ENCODE measurements at regions not wholly inside any gene's neighbourhood (a gene's known extent, or its start where the extent isn't known, plus 50 kb on each side); places are given as distances from the start of the nearest gene placed in this dataset.
"Not testable (repeated sequence)": the region's sequence is repeated elsewhere in the genome, so short reads cannot be mapped to it uniquely, and the experiment has no call there.

DNA sequence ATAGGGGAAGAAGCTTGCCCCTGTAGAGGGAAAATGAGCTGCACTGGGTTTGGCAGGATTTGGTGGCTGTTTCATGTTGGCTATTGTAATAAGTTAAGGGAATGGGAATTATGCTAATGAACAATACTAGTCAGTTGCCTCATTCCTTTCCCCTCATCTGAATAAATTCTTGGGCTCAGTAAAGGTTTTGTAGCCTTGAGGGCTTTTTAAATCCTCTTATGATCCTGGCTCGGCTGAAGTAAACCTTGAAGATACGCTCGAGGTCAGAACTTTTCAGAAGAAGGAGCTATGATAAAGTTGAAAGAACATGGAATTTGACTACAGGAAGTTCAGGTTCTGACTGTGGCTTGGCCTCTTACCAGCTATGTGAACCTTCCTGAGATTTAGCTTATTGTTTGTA is 448.7 kb downstream of the RAB38 start:
- Histone ChIP-seq H3K4me1 (no peaks in the 10 kb centered on the region), H3K9me3 (no peaks in the 10 kb centered on the region), H3K36me3 (no peaks in the 10 kb centered on the region), H3K27me3 (no peaks in the 10 kb centered on the region), H3K4me3 (ENCODE audit: low read depth, low read length) (no peak overlapping the region)
- DNase-seq, result no peak
- TF ChIP-seq, protein P1, sequence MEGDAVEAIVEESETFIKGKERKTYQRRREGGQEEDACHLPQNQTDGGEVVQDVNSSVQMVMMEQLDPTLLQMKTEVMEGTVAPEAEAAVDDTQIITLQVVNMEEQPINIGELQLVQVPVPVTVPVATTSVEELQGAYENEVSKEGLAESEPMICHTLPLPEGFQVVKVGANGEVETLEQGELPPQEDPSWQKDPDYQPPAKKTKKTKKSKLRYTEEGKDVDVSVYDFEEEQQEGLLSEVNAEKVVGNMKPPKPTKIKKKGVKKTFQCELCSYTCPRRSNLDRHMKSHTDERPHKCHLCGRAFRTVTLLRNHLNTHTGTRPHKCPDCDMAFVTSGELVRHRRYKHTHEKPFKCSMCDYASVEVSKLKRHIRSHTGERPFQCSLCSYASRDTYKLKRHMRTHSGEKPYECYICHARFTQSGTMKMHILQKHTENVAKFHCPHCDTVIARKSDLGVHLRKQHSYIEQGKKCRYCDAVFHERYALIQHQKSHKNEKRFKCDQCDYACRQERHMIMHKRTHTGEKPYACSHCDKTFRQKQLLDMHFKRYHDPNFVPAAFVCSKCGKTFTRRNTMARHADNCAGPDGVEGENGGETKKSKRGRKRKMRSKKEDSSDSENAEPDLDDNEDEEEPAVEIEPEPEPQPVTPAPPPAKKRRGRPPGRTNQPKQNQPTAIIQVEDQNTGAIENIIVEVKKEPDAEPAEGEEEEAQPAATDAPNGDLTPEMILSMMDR (IDR thresholded peaks at IDR 0.05; ENCODE audit: low read depth, low read length), result no peak

GRCh38 chr11:87724358-87724757 is 450.9 kb downstream of the RAB38 start:
- DNase-seq, result no peak
- Histone ChIP-seq H3K4me1 (no peaks in the 10 kb centered on the region), H3K4me3 (ENCODE audit: low read depth, low read length) (no peak overlapping the region), H3K36me3 (no peaks in the 10 kb centered on the region), H3K9me3 (no peaks in the 10 kb centered on the region), H3K27me3 (no peaks in the 10 kb centered on the region)
- TF ChIP-seq, protein P1 (IDR thresholded peaks at IDR 0.05; ENCODE audit: low read depth, low read length), result no peak

- peak; percentile 26 for DNase-seq
- H3K27me3 ChIP-seq, result no peaks in the 10 kb centered on the region
- no peaks in the 10 kb centered on the region for H3K4me1 ChIP-seq
- no peaks in the 10 kb centered on the region for H3K36me3 ChIP-seq
- TF ChIP-seq, protein P1 (IDR thresholded peaks at IDR 0.05; ENCODE audit: low read depth, low read length), result peak; percentile 66
- no peaks in the 10 kb centered on the region for H3K9me3 ChIP-seq
- no peak overlapping the region for H3K4me3 ChIP-seq (ENCODE audit: low read depth, low read length)
Measured at GRCh38 chr11:87722756-87723565, 452.3 kb downstream of the RAB38 start.

GRCh38 chr11:87719326-87720073 is 455.7 kb downstream of the RAB38 start:
- Histone ChIP-seq H3K36me3 (no peaks in the 10 kb centered on the region), H3K4me1 (no peaks in the 10 kb centered on the region), H3K4me3 (ENCODE audit: low read depth, low read length) (no peak overlapping the region), H3K27me3 (no peaks in the 10 kb centered on the region), H3K9me3 (no peaks in the 10 kb centered on the region)
- DNase-seq, result no peak
- TF ChIP-seq, protein P1 (IDR thresholded peaks at IDR 0.05; ENCODE audit: low read depth, low read length), result no peak

DNA sequence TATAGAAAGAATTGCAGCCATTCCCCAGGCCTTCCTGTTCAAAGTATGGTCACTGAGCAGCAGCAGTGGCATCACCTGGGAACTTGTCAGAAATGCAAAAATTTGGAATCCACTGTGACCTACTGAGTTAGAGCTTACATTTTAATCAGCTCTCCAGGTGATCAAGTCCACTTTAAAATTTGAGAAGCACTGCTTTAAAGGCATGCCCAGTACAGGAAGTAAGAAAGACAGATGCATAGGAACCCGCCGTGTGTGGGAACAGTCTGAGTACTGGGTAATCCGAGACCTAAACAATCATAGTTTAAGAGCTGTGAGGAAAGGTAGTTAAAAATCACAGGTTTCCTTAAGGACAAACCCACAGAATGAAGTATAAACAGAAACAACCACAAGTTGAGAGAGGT is 462.4 kb downstream of the RAB38 start:
- TF ChIP-seq, protein P1 (IDR thresholded peaks at IDR 0.05; ENCODE audit: low read depth, low read length), result no peak
- Histone ChIP-seq H3K9me3 (no peaks in the 10 kb centered on the region), H3K4me1 (no peaks in the 10 kb centered on the region), H3K27me3 (no peaks in the 10 kb centered on the region), H3K4me3 (ENCODE audit: low read depth, low read length) (no peak overlapping the region), H3K36me3 (no peaks in the 10 kb centered on the region)
- DNase-seq, result no peak

DNA sequence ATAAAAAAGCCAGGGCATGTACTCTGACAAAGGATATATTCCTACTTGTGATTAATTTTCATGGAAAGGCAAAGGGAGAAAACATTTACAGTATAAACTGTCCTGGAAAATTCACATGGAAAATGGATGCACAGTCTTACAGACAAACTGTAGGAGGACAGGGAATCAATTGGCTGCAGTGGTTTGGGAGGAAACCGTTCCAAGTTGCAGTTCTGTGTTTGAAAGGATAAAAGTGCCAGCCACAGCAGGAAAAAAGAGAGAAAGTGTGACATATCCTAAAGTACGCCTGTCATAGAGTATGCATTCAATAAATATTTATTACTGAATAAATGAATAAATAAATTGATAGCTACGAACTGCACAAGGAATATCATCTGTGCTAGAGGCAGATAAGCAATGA is 462.9 kb downstream of the RAB38 start:
- Histone ChIP-seq H3K4me1 (no peaks in the 10 kb centered on the region), H3K4me3 (ENCODE audit: low read depth, low read length) (no peak overlapping the region), H3K27me3 (no peaks in the 10 kb centered on the region), H3K36me3 (no peaks in the 10 kb centered on the region), H3K9me3 (no peaks in the 10 kb centered on the region)
- DNase-seq, result no peak
- TF ChIP-seq, protein P1 (IDR thresholded peaks at IDR 0.05; ENCODE audit: low read depth, low read length), result no peak

DNA sequence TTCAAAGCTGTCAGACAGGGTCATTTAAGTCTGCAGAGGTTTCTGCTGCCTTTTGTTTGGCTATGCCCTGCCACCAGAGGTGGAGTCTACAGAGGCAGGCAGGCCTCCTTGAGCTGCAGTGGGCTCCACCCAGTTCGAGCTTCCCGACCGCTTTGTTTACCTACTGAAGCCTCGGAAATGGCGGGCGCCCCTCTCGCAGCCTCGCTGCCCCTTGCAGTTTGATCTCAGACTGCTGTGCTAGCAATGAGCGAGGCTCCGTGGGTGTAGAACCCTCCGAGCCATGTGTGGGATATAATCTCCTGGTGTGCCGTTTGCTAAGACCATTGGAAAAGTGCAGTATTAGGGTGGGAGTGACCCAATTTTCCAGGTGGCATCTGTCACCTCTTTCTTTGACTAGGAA is 471.7 kb downstream of the RAB38 start:
- not testable (repeated sequence) for H3K4me3 ChIP-seq (ENCODE audit: low read depth, low read length); DNase-seq; H3K9me3 ChIP-seq; H3K4me1 ChIP-seq; H3K36me3 ChIP-seq; H3K27me3 ChIP-seq

Data from BE2C (cell line).